NCI-H2196 (cell line): ENCODE measurements at regions not wholly inside any gene's neighbourhood (a gene's known extent, or its start where the extent isn't known, plus 50 kb on each side); places are given as distances from the start of the nearest gene placed in this dataset.
"Not testable (repeated sequence)": the region's sequence is repeated elsewhere in the genome, so short reads cannot be mapped to it uniquely, and the experiment has no call there.

Experiments
- DNase-seq: peaks from one replicate; lab custom pipeline; 2025; ENCODE audit not compliant: unreplicated experiment; lab: John Stamatoyannopoulos, UW

DNA sequence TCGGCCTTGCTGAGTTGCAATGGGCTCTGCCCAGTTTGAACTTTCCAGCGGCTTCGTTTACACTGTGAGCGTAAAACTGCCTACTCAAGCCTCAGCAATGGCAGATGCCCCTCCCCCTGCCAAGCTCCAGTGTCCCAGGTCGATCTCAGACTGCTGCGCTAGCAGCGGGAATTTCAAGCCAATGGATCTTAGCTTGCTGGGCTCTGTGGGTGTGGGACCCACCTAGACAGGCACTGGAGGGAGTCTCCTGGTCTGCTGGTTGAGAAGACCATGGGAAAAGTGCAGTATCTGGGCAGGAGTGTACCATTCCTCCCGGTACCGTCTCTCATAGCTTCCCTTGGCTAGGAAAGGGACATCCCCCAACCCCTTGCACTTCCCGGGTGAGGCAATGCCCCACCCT, 88.2 kb downstream of the KLHL28 start:
- no peak for DNase-seq

DNA sequence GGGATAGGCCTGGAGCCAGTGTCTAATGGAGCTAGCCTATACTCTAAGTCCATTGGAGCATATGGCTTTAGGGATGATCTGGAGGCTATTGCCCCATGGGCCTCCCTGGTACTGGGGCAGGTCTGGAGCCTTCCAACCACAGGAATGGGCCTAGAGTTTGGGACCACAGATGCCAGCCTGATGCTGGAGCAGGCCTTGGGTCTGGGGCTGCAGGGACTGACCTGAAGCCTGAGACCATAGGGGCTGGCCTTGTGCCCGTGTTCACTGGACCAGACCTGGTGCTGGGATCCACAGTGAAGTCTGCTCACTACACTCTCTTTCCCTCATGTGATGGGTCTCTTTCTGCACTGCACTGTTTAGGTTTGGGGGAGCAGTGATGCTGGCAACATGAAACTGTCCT, 95.0 kb downstream of the KLHL28 start:
- DNase-seq = no peak

DNA sequence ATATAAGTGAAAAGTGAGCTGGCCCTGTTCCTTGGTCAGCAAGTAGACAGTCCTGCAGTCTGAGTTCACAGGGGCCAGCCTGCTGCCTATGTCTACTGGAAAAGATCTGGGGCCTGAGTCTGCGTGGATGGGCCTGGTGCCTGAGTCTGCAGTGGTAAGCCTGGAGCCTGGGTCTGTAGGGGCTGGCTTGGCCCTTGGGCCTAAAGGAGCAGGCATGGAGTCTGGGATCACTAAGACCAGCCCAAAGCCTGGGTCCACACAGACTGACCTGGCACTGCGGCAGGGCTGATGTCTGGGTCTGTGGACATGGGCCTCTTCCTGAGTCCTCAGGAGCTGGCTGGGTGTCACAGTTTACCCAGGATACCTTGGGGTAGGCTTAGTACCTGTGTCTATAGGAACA, 95.4 kb downstream of the KLHL28 start:
- no peak for DNase-seq

DNA sequence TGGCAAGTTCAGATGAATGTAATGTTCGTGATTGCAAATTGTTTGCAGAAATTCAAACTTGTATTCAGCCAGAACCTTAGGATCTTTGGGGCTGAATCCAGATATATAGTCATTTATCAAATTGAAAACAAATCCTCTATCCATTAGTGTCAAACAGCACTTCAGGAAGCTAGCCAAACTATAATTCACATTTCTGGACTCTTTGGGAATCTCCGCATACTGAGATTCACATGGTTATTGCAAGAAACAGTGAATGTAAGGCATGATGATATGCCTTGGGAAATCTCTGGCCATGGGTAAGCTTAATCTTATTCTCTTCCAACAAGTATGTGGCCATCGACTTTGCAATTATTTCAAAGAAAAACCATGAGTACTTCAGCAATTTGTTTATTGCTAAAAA, 98.5 kb downstream of the KLHL28 start:
- DNase-seq = no peak

DNA sequence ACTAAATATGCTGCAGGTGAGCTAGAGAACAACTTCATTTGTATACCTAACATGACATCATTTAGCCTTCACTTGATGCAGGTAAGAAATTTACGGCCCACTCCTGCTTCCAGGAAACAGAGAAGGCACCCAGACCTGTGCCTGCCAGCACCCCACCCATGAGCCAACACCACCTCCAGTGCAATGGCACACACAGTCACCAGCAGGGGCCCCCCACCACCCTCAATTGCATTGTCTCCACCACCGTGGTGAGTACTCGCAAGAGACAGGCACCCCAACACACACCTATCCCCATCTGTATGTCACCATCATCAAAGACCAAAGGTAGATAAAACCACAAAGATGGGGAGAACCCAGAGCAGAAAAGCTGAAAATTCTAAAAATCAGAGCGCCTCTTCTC, 107.6 kb downstream of the KLHL28 start:
- no peak for DNase-seq

DNA sequence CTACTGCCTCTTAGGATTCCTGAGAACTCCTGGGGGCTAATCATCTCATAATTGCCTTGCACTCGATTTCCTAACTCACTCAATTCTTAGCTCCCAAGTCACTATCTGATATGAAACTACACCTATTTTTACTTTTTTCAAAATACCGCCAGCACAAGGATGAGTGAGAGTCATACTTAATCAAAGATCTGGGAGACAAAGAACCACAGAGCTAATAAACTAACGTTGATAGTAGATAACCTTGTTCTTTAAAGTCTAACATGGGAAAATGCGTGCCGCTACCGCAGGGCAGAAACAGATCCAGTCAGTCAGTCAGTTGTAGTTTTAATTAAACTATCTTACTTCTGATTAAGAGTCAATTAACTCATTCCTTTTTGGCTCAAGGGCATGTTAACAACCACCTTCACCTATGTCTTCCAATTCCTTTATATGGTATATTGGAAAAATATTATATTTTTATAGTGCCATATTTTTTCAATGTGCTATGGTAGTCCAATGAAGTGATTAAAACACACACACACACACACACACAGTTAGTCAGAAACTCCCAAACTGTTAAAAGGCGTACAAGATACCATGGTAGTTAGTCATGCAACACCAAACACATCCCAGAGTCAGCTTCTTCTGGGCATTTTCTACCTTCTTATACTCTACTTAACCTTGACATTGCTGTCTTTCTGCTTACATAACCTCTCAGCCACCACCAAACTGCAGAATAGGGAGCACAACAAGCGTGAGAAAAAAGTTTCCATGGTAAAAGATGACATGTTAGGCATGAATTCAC, 114.0 kb downstream of the KLHL28 start:
- DNase-seq = no peak

DNA sequence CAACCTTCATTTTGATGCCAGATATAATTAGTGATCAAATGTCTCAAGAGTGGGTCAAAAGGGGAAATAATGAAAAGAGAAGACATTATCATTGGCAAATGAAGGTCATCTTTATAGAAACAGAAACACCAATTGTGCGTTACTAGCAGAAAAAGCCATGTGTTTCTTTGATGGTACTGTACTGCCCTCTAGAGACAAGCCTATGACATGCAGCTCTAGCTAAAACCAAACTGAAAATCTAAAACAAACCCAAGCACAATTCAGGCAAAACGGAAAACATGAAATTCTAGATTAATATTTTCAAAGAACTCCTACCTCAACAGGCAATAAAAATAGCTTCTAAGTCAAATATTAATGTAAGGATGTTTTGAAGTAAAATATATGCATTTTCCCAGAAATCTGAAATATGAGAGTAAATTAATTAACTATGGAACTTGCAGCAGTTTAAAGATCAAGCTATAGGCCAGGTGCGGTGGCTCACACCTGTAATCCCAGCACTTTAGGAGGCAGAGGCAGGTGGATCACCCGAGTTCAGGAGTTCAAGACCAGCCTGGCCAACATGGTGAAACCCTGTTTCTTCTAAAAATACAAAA, 115.4 kb downstream of the KLHL28 start:
- DNase-seq = peak; percentile 51

DNA sequence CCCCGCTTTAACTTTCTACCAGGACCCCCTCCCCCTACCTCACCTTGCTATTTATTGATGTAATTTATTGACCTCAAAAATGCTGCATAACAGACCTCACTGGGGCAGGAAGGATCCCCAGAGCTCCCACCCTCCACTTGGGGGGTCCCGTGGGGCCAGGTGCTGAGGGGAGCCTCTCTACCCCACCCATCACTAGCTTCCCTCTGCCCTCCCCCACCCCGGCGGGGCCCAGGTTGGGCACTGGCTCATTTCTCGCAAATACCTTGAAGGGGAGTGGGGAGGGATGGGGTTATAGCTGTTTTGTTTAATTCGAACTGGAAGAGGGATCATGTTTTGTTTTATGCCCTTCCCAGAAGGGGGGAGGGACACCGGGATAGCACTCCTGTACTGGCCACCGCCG, 125.8 kb downstream of the KLHL28 start:
- DNase-seq = not testable (repeated sequence)

DNA sequence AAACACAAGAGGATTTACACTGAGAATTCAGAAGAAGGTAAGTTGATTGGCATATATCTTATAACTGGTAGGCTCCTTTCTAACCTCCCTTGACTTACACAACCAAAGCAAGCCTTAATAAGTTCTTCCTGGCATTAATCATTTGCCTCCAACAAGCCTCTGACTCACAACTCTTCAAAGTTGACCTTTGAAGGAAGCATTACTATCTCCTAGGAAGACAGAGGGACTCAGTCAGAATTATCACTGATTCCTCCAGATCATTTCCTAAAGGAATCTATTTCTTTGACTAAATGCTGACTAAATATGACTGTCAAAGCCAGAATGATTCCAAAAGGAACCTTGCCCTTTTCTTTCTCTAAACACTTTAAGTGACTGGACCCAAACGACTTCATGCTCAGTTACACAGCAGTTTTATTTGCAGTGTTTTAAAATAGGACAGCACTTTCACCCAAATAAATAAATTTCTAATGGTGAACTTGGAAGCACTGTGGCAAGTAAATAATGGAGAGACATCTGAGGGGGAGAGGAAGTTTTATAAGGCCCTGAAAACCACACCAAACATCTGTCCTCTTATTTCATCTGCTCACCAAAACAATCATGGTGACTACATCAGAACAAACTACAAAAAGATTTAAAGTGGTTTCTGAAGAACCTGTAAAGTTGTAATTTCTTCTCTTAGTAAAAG, 128.2 kb downstream of the KLHL28 start:
- DNase-seq = no peak

DNA sequence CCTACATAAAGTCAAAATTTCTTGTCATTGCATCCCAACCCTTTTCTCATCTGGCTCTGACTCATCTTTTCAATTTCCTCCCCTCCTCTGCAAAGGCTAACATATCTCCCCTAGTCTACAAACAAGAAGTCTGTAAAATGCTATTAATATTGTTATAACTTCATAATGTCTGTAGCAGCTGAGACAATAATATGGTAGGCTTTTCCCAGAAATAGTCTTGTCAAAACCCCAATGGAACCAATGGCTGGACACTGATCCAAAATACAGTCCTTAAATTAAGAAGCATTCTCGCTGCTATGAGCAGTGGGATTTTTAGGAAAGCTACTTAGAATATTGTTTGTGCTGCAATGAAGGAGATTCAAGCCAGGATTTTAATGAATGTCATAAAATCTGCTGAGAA, 131.4 kb downstream of the KLHL28 start:
- no peak for DNase-seq

DNA sequence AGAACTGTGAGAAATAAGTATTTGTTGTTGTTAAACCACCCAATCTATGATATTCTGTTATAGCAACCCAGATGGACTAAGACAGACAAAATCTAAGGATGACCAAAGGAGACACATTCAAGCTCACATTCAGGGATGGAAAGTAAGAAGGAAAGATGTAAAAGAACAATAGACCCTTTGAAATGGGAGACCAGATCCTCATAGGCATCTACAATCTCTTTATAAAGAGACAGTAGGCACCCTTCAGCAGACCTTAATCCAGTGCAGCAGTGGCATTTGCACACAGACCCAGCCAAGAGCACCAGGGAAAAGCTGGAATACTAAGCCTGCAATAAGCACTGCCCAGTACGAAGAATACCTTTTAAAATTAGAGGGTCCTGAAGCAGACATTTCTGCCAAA, 132.7 kb downstream of the KLHL28 start:
- DNase-seq = no peak

DNA sequence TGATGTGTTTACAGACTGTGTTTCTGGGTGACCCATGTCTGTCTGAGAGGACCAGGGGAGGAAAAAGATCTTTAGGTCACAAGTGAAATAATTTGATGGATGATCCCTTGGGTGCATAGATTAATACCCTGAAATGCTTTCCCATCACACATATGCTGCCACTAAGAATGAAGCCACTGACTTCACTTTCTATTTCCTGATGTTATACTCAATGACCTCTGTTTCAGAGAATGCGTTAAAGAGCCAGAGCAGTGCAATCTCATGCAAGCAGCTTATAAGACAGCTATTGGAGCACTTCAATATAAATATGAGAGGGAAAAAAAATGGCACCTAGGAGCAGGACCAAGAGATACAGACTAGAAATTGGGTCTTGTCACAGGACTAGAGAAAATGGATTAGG, 133.7 kb downstream of the KLHL28 start:
- DNase-seq = no peak

DNA sequence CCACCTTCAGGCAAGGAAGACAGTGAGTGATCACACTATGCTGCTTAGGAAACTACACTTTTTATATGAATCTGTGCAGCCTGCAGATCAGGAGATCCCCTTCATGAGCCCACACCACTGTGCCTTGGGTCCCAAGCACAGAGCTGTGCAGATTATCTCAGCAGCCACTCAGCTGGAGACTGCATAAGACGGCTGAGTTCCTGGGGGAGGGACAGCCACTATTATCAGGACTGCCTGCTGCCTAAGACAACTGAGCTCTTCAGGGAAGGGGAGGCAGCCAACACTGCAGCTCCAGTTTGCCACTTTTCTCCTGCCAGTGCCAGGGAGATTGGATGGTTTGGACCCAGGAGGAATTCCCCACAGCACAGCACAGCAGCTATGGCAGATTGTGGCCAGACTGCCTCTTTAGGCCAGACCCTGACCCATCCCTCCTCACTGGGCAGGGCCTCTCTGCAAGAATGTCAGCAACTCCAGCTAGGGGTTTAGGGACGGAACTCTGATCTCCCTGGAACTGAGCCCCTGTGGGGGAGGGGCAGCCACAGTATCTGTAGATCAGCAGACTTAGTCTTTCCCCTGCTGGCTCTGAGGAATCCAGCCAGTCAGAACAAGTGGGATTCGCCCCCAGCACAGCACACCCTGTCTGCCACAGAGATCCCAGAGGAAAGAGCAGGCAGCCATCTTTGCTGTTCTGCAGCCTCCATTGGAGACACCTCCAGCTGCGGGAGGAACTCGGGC, 141.3 kb downstream of the KLHL28 start:
- DNase-seq = no peak

DNA sequence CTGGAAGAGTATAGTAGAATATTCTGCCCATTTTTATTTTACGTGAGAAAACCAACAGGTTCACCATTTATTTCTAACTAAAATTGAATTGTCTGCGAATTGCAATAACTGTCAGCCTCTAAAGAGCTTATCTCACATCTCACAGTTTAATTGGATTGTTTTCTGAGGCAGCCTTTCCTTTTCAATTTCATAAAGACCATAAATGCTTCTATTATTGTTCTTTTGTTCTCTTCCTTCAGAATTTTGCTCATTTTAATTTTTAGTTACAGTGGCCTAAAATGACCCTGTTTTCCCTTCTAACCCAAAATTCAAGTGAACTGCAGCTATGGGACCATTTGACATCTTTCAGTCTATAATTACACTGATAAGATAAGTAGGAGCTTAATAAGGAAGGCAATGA, 147.6 kb downstream of the KLHL28 start:
- DNase-seq = no peak

DNA sequence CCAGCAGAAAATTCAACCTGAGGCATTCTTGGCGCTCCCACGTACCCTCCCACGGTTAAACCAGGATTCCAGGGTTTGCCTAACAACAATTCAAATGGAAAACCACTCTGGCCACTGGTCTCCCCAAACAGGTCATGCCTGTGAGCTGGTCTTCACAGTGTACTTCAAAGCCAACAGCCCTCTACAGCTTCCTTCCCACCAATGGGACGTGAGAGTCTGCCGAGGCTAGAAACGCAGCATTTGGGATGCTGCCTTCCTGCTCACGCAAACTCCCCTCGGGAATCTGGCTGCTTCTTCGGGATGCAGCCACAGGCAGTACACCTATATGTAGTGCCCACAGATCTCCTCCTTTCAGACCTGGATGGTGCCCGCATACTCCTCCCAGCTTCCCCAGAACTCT, 149.1 kb downstream of the KLHL28 start:
- DNase-seq = no peak

DNA sequence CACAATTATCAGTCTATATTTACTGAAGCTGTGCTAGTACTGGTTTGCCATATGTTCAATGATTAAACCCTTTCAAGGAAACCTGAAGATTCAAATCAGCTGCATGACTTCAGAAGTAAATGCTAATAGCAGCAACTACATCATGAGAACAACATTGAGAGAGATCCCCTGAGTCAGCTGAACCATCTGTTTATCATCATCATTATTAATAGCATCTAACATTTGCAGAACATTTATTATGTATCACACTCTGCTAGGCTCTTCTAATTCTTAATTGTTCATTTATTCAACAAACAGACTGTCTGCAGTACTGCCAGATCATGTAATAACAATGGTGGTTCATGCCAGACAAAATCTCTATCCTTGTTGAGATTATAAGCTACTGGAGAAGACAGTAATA, 157.4 kb downstream of the KLHL28 start:
- no peak for DNase-seq

DNA sequence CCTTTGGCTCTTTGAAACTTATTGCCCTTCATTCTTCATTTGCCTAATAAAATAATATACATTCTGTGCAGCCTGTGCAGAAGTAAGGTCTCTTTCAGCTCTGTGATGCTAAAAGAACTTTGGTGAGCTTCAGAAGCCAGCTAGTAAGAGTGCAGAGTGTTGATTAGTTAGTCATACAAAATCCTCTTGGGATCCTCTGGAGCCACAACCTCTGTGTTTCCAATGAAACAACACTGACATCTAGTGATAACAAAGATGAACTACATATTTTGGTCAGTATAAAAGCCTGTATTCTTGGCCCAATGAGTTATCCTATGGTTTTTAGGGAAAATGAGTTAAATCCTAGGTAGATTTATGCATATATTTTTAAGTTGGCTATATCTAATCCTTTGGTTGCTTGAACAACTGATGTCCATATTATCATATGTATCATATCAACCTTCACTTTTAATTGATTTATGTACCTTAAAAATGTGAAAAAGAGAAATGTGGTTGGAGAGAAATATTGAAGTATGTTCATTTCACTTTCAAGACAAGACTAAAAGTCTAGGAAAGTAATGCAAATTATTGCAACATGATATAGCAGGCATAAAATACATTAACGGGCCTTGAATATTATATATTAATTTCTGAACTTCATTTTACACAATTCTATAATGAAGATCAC, 158.4 kb downstream of the KLHL28 start:
- peak; percentile 34 for DNase-seq

DNA sequence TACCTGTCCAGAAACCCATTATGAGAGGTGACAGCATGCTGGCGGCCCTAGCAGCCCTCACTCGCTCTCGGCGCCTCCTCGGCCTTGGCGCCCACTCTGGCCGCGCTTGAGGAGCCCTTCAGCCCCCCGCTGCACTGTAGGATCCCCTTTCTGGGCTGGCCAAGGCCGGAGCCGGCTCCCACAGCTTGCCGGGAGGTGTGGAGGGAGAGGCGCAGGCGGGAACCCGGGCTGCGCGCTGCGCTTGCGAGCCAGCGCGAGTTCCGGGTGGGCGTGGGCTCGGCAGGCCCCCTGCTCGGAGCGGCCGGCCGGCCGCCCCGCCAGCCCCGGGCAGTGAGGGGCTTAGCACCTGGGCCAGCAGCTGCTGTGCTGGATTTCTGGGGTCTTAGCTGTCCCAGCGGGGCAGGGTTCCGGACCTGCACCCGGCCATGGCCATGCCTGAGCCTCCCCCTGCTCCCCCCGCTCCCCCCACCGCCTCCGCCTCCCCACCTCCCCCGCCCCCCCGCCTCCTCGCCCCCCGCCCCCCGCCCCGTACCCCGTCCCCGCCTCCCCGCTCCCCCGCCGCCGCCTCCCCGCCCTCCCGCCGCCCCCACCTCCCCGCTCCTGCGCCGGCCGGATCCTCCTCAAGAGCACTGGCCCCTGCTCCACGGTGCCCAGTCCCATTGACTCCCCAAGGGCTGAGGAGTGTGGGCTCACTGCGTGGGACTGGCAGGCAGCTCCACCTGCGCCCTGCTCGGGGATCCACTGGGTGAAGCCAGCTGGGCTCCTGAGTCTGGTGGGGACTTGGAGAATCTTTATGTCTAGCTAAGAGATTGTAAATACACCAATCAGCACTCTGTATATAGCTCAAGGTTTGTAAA, 163.1 kb downstream of the KLHL28 start:
- DNase-seq = no peak

DNA sequence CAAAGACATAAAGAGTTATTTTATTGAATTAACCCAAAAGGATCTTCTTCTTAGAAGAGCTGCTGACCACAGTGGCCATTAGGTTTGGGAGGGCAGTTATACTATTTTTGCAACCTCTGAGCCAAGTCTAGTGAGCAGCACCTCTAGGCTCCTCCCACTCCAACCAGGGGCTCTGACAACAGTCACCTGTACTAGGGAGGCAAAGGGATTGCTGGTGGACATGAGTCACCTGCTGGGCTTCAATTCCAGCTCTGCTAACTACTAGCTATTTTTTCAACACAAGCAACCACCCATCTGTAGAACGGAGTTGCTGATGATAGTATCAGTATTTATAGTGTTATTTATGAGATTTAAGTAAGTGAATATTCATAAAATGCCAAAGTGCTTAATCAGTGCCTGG, 166.0 kb downstream of the KLHL28 start:
- DNase-seq = no peak

DNA sequence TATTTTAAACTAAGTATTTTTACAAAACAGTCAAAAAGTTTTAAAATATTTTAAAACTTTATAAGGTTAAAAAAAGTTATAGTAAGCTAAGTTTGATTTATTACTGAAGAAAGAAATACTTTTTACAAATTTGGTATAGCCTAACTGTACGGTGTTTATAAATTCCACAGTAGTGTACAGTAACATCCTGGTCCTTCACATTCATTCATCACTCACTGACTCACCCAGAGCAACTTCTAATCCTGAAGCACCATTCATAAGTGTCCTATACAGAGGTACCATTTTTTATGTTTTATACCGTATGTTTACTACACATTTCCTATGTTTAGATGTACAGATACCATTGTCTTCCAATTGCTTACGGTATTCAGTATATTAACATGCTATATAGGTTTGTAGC, 170.0 kb downstream of the KLHL28 start:
- DNase-seq = no peak
